Gastroesophageal sphincter (tissue), 3 donors: ENCODE measurements at regions not wholly inside any gene's neighbourhood (a gene's known extent, or its start where the extent isn't known, plus 50 kb on each side); places are given as distances from the start of the nearest gene placed in this dataset.

ENCODE experiments used
- CTCF ChIP-seq, 4 experiments: fragments of 200-600 bp in 2 of 4; fragments of 450-650 bp in 2 of 4; sonication (generic) in 1 of 4; IDR thresholded peaks; one replicate each; pipeline ENCODE4 v1.5.1; 2017 to 2019; ENCODE audit warnings: antibody characterized with exemption in 4 of 4, mild to moderate bottlenecking in 2 of 4, moderate library complexity in 2 of 4
- EP300 ChIP-seq: sonication (generic); formaldehyde crosslinking; IDR thresholded peaks from one replicate; pipeline ENCODE4 v1.6.1; 2017; ENCODE audit warnings: antibody characterized with exemption, mild to moderate bottlenecking

GRCh38 chr6:27168586-27169443, 78.7 kb upstream of the PRSS16 start:
- TF ChIP-seq CTCF (IDR thresholded peaks at IDR 0.05), result no peak
- TF ChIP-seq EP300, result no peak
